ENCODE measurements at regions not wholly inside any gene's neighbourhood (a gene's known extent, or its start where the extent isn't known, plus 50 kb on each side); places are given as distances from the start of the nearest gene placed in this dataset.

GRCh38 chr4:134888156-134888555 is 686.6 kb upstream of the PABPC4L start:
- CTCF ChIA-PET, result interaction anchor here (0.5 kb wide), 1 partner anchor 1741 kb away, joined by 3 read pairs; no protein-coding TSS in a partner anchor
- POLR2A ChIA-PET, result no interaction called here
- DNase-seq (ENCODE audit: extremely low spot score), result no peak
- TF ChIP-seq PKNOX1 (IDR thresholded peaks at IDR 0.05) (peak; percentile 74), NFRKB (IDR thresholded peaks at IDR 0.05) (no peak)

GRCh38 chr4:134885436-134885835 is 683.8 kb upstream of the PABPC4L start:
- ChIA-PET CTCF (no interaction called here), POLR2A (no interaction called here)
- TF ChIP-seq FOXM1 (IDR thresholded peaks at IDR 0.05; ENCODE audit: borderline replicate concordance), result no peak
- TF ChIP-seq ELF4 (IDR thresholded peaks at IDR 0.05), result no peak
- TF ChIP-seq ZNF384 (IDR thresholded peaks at IDR 0.05), result no peak
- TF ChIP-seq HDGF (IDR thresholded peaks at IDR 0.05; ENCODE audit: borderline replicate concordance), result no peak
- no peak for TF ChIP-seq TARDBP (IDR thresholded peaks at IDR 0.05)
- TF ChIP-seq SUZ12 (IDR thresholded peaks at IDR 0.05), result no peak
- no peak for TF ChIP-seq L3MBTL2 (conservative IDR thresholded peaks at IDR 0.05)
- TF ChIP-seq NFRKB (IDR thresholded peaks at IDR 0.05), result no peak
- TF ChIP-seq FOXA1 (IDR thresholded peaks at IDR 0.05), result no peak
- no peak for TF ChIP-seq PKNOX1 (IDR thresholded peaks at IDR 0.05)
- DNase-seq (ENCODE audit: extremely low spot score), result no peak

GRCh38 chr4:134883831-134884449 is 682.4 kb upstream of the PABPC4L start:
- CTCF ChIA-PET, result no interaction called here
- no peak for DNase-seq (ENCODE audit: extremely low spot score)
- POLR2A ChIA-PET, result no interaction called here
- no peak for TF ChIP-seq NFRKB (IDR thresholded peaks at IDR 0.05)

GRCh38 chr4:134879019-134879418 is 677.4 kb upstream of the PABPC4L start:
- POLR2A ChIA-PET, result no interaction called here
- CTCF ChIA-PET, result no interaction called here
- DNase-seq (ENCODE audit: extremely low spot score), result no peak
- TF ChIP-seq SP1 (IDR thresholded peaks at IDR 0.05) (no peak), FOXM1 (IDR thresholded peaks at IDR 0.05; ENCODE audit: borderline replicate concordance) (no peak), ARNT (IDR thresholded peaks at IDR 0.05) (no peak), ZNF384 (IDR thresholded peaks at IDR 0.05) (no peak), L3MBTL2 (conservative IDR thresholded peaks at IDR 0.05) (no peak), BHLHE40 (IDR thresholded peaks at IDR 0.05; ENCODE audit: borderline replicate concordance) (no peak), TARDBP (IDR thresholded peaks at IDR 0.05) (no peak), LEF1 (IDR thresholded peaks at IDR 0.05; ENCODE audit: borderline replicate concordance) (no peak), HDGF (IDR thresholded peaks at IDR 0.05; ENCODE audit: borderline replicate concordance) (no peak)

- POLR2A ChIA-PET, result no interaction called here
- CTCF ChIA-PET, result no interaction called here
- no peak for DNase-seq (ENCODE audit: extremely low spot score)
- TF ChIP-seq NFRKB (IDR thresholded peaks at IDR 0.05) (no peak), ZNF384 (IDR thresholded peaks at IDR 0.05) (no peak), FOXK2 (IDR thresholded peaks at IDR 0.05) (no peak), SP1 (IDR thresholded peaks at IDR 0.05) (no peak), HDGF (IDR thresholded peaks at IDR 0.05; ENCODE audit: borderline replicate concordance) (no peak), FOXA1 (IDR thresholded peaks at IDR 0.05) (no peak), SUZ12 (IDR thresholded peaks at IDR 0.05) (no peak), ELF4 (IDR thresholded peaks at IDR 0.05) (no peak), PKNOX1 (IDR thresholded peaks at IDR 0.05) (no peak), L3MBTL2 (conservative IDR thresholded peaks at IDR 0.05) (no peak), BHLHE40 (IDR thresholded peaks at IDR 0.05; ENCODE audit: borderline replicate concordance) (no peak), LEF1 (IDR thresholded peaks at IDR 0.05; ENCODE audit: borderline replicate concordance) (no peak), CTBP1 (IDR thresholded peaks at IDR 0.05; ENCODE audit: borderline replicate concordance) (no peak), TARDBP (IDR thresholded peaks at IDR 0.05) (no peak), ARNT (IDR thresholded peaks at IDR 0.05) (no peak), FOXM1 (IDR thresholded peaks at IDR 0.05; ENCODE audit: borderline replicate concordance) (no peak)
Observed at GRCh38 chr4:134867027-134867426, 665.4 kb upstream of the PABPC4L start.

- TF ChIP-seq SUZ12 (IDR thresholded peaks at IDR 0.05) (no peak), ELF4 (IDR thresholded peaks at IDR 0.05) (no peak), FOXA1 (IDR thresholded peaks at IDR 0.05) (no peak), L3MBTL2 (conservative IDR thresholded peaks at IDR 0.05) (no peak), LEF1 (IDR thresholded peaks at IDR 0.05; ENCODE audit: borderline replicate concordance) (no peak), BHLHE40 (IDR thresholded peaks at IDR 0.05; ENCODE audit: borderline replicate concordance) (no peak)
- DNase-seq (ENCODE audit: extremely low spot score), result no peak
- POLR2A ChIA-PET, result no interaction called here
- CTCF ChIA-PET, result no interaction called here
Observed at GRCh38 chr4:134865675-134866074, 664.1 kb upstream of the PABPC4L start.

GRCh38 chr4:134862116-134862515 is 660.5 kb upstream of the PABPC4L start:
- TF ChIP-seq HDGF (IDR thresholded peaks at IDR 0.05; ENCODE audit: borderline replicate concordance) (no peak), ZNF384 (IDR thresholded peaks at IDR 0.05) (no peak), SUZ12 (IDR thresholded peaks at IDR 0.05) (no peak), FOXK2 (IDR thresholded peaks at IDR 0.05) (no peak), ARNT (IDR thresholded peaks at IDR 0.05) (no peak), ELF4 (IDR thresholded peaks at IDR 0.05) (no peak), FOXA1 (IDR thresholded peaks at IDR 0.05) (no peak), FOXM1 (IDR thresholded peaks at IDR 0.05; ENCODE audit: borderline replicate concordance) (no peak), CTBP1 (IDR thresholded peaks at IDR 0.05; ENCODE audit: borderline replicate concordance) (no peak), TARDBP (IDR thresholded peaks at IDR 0.05) (no peak), L3MBTL2 (conservative IDR thresholded peaks at IDR 0.05) (no peak), LEF1 (IDR thresholded peaks at IDR 0.05; ENCODE audit: borderline replicate concordance) (no peak)
- ChIA-PET CTCF (no interaction called here), POLR2A (no interaction called here)

More at GRCh38 chr4:134862116-134862515, 660.5 kb upstream of the PABPC4L start:
- DNase-seq (ENCODE audit: extremely low spot score), result no peak
